NB4 (cell line): ENCODE measurements at regions not wholly inside any gene's neighbourhood (a gene's known extent, or its start where the extent isn't known, plus 50 kb on each side); places are given as distances from the start of the nearest gene placed in this dataset.

ENCODE experiments used
- MAX ChIP-seq: IDR thresholded peaks from 2 replicates; pipeline ENCODE4 v1.6.1; 2011; ENCODE audit warnings: low read depth, low read length
- MYC ChIP-seq: IDR thresholded peaks from 2 replicates; pipeline ENCODE4 v1.6.1; 2011; ENCODE audit warnings: low read depth, low read length
- POLR2A ChIP-seq: IDR thresholded peaks from 2 replicates; pipeline ENCODE4 v1.6.1; 2011; ENCODE audit warnings: mild to moderate bottlenecking; ENCODE audit not compliant: insufficient read length; ENCODE audit errors: extremely low read depth
- TF ChIP-seq, protein P1 (sequence below): IDR thresholded peaks from one replicate; pipeline ENCODE4 v1.5.1; 2012; ENCODE audit warnings: low read depth, low read length

DNA sequence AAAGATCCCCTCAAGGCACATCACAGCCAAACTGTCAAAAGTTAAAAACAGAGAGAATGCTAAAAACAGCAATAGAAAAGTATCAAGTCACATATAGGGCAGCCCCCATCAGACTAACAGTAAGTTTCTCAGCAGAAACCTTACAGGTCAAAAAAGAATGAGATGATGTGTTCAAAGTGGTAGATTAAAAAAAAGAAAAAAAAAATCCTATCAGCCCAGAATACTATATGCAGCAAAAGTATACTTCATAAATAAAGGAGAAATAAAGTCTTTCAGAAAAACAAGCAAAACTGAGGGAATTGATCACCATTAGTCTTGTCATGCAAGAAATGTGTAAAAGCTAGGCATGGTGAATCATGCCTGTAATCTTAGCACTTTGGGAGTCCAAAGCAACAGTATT is 99.9 kb upstream of the RAD23B start:
- TF ChIP-seq, protein P1, sequence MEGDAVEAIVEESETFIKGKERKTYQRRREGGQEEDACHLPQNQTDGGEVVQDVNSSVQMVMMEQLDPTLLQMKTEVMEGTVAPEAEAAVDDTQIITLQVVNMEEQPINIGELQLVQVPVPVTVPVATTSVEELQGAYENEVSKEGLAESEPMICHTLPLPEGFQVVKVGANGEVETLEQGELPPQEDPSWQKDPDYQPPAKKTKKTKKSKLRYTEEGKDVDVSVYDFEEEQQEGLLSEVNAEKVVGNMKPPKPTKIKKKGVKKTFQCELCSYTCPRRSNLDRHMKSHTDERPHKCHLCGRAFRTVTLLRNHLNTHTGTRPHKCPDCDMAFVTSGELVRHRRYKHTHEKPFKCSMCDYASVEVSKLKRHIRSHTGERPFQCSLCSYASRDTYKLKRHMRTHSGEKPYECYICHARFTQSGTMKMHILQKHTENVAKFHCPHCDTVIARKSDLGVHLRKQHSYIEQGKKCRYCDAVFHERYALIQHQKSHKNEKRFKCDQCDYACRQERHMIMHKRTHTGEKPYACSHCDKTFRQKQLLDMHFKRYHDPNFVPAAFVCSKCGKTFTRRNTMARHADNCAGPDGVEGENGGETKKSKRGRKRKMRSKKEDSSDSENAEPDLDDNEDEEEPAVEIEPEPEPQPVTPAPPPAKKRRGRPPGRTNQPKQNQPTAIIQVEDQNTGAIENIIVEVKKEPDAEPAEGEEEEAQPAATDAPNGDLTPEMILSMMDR = no peak
- TF ChIP-seq MYC (no peak), POLR2A (no peak), MAX (no peak)
